HUES64 (cell line): ENCODE measurements at regions not wholly inside any gene's neighbourhood (a gene's known extent, or its start where the extent isn't known, plus 50 kb on each side); places are given as distances from the start of the nearest gene placed in this dataset.

Source experiments
- H3K27ac ChIP-seq: 2 replicates; pipeline ENCODE4 v1.7.0; 2013; ENCODE audit warnings: low read depth, low read length, inconsistent platforms
- H3K27me3 ChIP-seq: 2 replicates; pipeline ENCODE4 v1.6.1; 2013; ENCODE audit warnings: mild to moderate bottlenecking, low read length; ENCODE audit not compliant: insufficient read depth
- H3K36me3 ChIP-seq: 2 replicates; pipeline ENCODE4 v1.6.1; 2013; ENCODE audit warnings: mild to moderate bottlenecking, low read length; ENCODE audit not compliant: insufficient read depth
- H3K4me1 ChIP-seq: 2 replicates; pipeline ENCODE4 v1.6.1; 2013; ENCODE audit warnings: mild to moderate bottlenecking, low read length, moderate library complexity; ENCODE audit not compliant: insufficient read depth
- H3K4me3 ChIP-seq: 2 replicates; pipeline ENCODE4 v1.5.1; 2013; ENCODE audit warnings: mild to moderate bottlenecking, low read length, moderate library complexity
- H3K9ac ChIP-seq: 2 replicates; pipeline ENCODE4 v1.6.1; 2013; ENCODE audit warnings: mild to moderate bottlenecking, low read depth, low read length
- H3K9me3 ChIP-seq: 2 replicates; pipeline ENCODE4 v1.6.1; 2013; ENCODE audit warnings: low read depth, low read length; ENCODE audit not compliant: insufficient read depth
- WGBS: fragments of 150-250, 120-280 bp; methylation state at CpG from one replicate; pipeline ENCODE4 v1.1.7; 2013; ENCODE audit warnings: missing lambda C conversion rate; 5-methylcytosine and 5-hydroxymethylcytosine counted together

DNA sequence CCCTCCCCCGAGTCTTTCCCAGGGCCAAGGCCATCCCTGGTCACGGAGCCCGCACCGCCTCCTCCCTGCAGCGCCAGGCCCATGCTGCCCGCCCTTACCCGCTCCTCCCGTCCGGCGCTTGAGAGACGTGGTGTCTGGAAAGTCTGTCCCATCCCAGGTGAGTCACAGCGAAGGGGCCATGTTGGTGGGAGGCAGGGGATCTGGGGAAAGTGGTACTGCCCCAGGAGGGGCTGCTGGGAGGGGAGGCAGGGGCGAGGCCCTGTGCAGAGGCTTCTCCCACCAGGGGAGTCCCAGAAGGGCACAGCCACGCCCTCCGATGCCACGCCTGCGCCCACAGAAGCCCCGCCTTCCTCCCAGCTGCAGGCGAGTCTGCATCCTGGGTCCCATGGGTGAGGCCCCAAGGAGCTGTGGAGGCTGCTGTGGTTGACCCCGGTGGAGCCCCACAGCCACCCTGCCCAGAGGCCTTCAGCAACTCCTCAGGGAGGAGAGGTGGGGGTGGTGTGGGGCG, 107.0 kb upstream of the PPP1R26 start:
- no peaks in the 10 kb centered on the region for H3K9me3 ChIP-seq
- no peak overlapping the region for H3K9ac ChIP-seq
- WGBS: 94% methylated on average over 21 of the region's 21 CpGs
- H3K36me3 ChIP-seq: no peaks in the 10 kb centered on the region
- 0 out of 2 replicates have a peak, but pooled peaks cover 5% of the 10 kb centered on the region for H3K4me1 ChIP-seq
- no peak overlapping the region for H3K27ac ChIP-seq
- no peaks in the 10 kb centered on the region for H3K27me3 ChIP-seq
- H3K4me3 ChIP-seq: no peak overlapping the region

- 0 out of 2 replicates have a peak, but pooled peaks cover 5% of the 10 kb centered on the region for H3K4me1 ChIP-seq
- H3K9ac ChIP-seq: no peak overlapping the region
- 94% methylated on average over 22 of the region's 22 CpGs for WGBS
- no peak overlapping the region for H3K4me3 ChIP-seq
- no peak overlapping the region for H3K27ac ChIP-seq
- H3K9me3 ChIP-seq: no peaks in the 10 kb centered on the region
- no peaks in the 10 kb centered on the region for H3K36me3 ChIP-seq
- H3K27me3 ChIP-seq: no peaks in the 10 kb centered on the region
These were observed 106.4 kb upstream of the PPP1R26 start for GRCh38 chr9:135373151-135373685.

DNA sequence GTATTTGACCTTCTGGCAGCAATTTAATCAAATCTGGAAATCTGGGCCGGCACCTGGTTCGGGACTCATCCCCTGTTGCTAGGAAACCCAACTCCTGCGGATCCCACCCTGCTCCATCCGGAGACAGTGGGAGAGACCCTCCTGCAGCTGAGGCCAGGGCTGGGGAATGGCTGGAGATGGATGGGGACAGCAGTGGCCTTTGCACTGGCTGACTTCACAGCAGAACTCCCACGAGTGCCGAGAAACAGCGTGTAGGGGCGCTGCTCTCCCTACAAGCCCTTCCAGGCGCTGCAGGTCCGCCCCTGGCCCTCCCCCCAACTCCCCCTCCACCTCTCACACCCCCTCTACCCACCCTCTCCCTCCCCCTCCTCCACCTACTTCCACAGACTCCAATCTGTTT, 105.8 kb upstream of the PPP1R26 start:
- no peaks in the 10 kb centered on the region for H3K27me3 ChIP-seq
- WGBS: 69% methylated on average over 10 of the region's 10 CpGs
- H3K9ac ChIP-seq: no peak overlapping the region

DNA sequence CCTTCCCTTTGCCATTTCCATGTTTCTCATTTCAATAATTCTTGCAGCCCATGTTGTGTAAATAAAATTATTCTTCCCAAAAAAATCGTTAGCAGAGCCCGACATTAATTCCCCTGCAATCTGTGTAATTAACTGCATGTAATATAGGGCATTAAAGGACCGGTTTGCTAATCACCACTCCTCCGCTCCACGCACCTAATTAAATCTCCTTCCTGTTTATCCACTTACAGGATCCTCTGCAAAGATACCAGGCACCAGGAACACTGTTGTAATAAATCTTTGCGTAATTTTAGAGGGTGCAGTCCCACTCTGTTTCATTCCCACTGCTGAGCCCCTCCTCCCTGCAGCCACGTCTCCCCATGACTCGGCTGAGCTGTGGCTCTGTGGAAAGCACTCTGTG, 105.0 kb upstream of the PPP1R26 start:
- Histone ChIP-seq H3K9me3 (no peaks in the 10 kb centered on the region), H3K27ac (no peak overlapping the region), H3K4me3 (no peak overlapping the region), H3K27me3 (no peaks in the 10 kb centered on the region), H3K36me3 (no peaks in the 10 kb centered on the region), H3K9ac (no peak overlapping the region), H3K4me1 (0 out of 2 replicates have a peak, but pooled peaks cover under 1% of the 10 kb centered on the region)
- 96% methylated on average over 8 of the region's 8 CpGs for WGBS

More for the DNA sequence above, 105.8 kb upstream of the PPP1R26 start:
- Histone ChIP-seq H3K36me3 (no peaks in the 10 kb centered on the region), H3K27ac (no peak overlapping the region), H3K4me3 (no peak overlapping the region), H3K9me3 (no peaks in the 10 kb centered on the region), H3K4me1 (0 out of 2 replicates have a peak, but pooled peaks cover 5% of the 10 kb centered on the region)

DNA sequence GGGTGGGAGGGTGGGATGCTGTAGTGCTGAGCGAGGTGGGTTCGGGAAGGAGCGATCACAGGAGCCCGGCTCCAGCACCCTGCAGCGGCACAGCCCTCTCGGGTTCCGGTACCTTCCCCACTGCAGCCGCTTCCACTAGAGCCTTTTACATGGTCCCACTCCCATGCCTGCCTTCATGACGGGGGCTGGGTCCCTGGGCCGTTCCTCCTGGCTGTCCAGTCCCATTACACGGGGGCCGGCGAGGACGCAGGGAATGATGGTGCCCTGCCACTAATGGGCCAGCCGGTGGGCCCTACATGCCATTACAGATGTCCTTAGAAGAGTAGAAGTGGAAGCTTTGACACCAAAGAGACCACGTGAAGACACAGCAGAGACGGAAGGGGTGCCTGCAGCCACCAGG, 104.6 kb upstream of the PPP1R26 start:
- Histone ChIP-seq H3K27ac (no peak overlapping the region), H3K27me3 (no peaks in the 10 kb centered on the region), H3K4me1 (no peaks in the 10 kb centered on the region), H3K4me3 (no peak overlapping the region), H3K9me3 (no peaks in the 10 kb centered on the region), H3K36me3 (no peaks in the 10 kb centered on the region), H3K9ac (no peak overlapping the region)
- WGBS: 95% methylated on average over 17 of the region's 17 CpGs

DNA sequence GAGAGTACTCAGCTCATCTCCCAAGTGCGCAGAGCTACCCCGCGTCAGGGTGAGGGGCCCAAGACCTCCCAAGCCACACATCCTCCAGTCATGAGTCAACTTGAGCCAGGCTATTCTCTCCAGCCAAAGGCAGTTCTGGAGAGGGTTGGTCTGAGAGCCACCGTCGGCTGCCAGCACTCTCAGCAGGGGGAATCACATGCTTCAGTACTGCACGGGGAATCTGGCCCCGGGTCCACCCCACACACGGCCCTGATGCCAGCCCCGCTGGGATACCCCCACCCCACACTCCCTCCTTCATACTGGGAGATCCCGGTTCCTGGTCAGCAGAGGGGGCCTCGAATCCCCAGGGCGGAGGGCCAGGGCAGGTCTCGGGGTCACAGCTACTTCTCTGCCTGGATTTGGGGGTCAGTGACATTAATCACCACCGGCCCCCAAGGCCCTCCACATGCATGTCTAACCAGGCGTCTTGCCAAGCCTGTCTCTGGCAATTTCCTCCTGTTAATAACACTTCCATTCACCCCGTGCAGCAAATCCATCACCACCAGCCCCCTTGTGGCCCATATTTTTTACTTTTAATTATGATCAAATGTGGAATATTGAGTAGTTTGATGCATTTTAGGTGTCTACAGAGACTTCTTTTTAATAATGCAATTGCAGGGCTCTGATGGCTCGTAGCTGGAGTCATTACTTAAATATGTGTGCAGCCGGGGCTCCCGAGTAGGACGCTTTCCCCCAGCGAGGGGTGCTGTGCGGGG, 102.9 kb upstream of the PPP1R26 start:
- 89% methylated on average over 22 of the region's 22 CpGs for WGBS
- no peak overlapping the region for H3K27ac ChIP-seq
- no peaks in the 10 kb centered on the region for H3K9me3 ChIP-seq
- H3K27me3 ChIP-seq: no peaks in the 10 kb centered on the region
- H3K36me3 ChIP-seq: no peaks in the 10 kb centered on the region
- no peaks in the 10 kb centered on the region for H3K4me1 ChIP-seq
- H3K9ac ChIP-seq: no peak overlapping the region
- no peak overlapping the region for H3K4me3 ChIP-seq

GRCh38 chr9:135377431-135377830, 102.2 kb upstream of the PPP1R26 start:
- no peaks in the 10 kb centered on the region for H3K9me3 ChIP-seq
- no peak overlapping the region for H3K27ac ChIP-seq
- H3K9ac ChIP-seq: no peak overlapping the region
- no peaks in the 10 kb centered on the region for H3K27me3 ChIP-seq
- no peak overlapping the region for H3K4me3 ChIP-seq
- 92% methylated on average over 12 of the region's 12 CpGs for WGBS
- H3K36me3 ChIP-seq: no peaks in the 10 kb centered on the region
- H3K4me1 ChIP-seq: no peaks in the 10 kb centered on the region

GRCh38 chr9:135378751-135379150, 100.8 kb upstream of the PPP1R26 start:
- no peaks in the 10 kb centered on the region for H3K9me3 ChIP-seq
- H3K27ac ChIP-seq: no peak overlapping the region
- no peaks in the 10 kb centered on the region for H3K4me1 ChIP-seq
- H3K36me3 ChIP-seq: no peaks in the 10 kb centered on the region
- H3K4me3 ChIP-seq: no peak overlapping the region
- no peak overlapping the region for H3K9ac ChIP-seq
- H3K27me3 ChIP-seq: no peaks in the 10 kb centered on the region
- WGBS: 92% methylated on average over 15 of the region's 15 CpGs

DNA sequence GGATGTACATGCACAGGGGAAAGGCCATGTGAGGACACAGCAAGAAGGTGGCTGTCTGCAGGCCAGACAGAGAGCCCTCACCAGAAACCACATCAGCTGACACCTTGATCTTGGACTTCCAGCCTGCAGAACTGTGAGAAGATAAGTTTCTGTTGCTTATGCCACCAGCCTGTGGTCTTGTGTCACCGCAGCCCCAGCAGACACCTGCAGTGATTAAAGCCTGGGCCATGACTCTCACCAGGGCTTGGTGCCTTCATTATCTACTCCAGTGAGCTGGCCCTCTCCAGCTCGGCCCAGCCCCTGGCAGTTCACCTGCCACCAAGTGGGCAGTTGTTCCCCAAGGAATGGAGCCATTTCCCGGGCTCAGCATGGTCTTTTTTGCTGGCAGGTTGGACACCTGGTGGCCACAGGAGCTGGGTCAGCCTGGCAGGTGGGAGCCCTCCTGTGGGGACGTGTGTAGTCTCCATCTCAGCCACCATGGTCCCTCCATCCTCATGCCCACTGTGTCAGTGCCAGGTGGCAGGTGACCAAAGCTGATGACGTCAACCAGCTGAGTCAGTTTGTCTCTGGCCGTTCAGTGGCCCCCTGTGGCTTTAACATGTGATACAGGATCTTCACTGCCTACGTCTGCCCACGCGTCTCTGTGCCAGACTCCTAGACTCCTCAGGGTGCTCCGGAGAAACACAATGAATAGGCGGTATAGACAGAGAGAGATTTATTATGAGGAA, 99.9 kb upstream of the PPP1R26 start:
- H3K9me3 ChIP-seq: no peaks in the 10 kb centered on the region
- no peak overlapping the region for H3K9ac ChIP-seq
- no peaks in the 10 kb centered on the region for H3K36me3 ChIP-seq
- H3K4me3 ChIP-seq: no peak overlapping the region
- H3K27ac ChIP-seq: no peak overlapping the region
- WGBS: 94% methylated on average over 11 of the region's 11 CpGs
- H3K4me1 ChIP-seq: no peaks in the 10 kb centered on the region
- no peaks in the 10 kb centered on the region for H3K27me3 ChIP-seq

- no peaks in the 10 kb centered on the region for H3K27me3 ChIP-seq
- H3K27ac ChIP-seq: no peak overlapping the region
- WGBS: 94% methylated on average over 17 of the region's 17 CpGs
- H3K9me3 ChIP-seq: no peaks in the 10 kb centered on the region
- no peaks in the 10 kb centered on the region for H3K4me1 ChIP-seq
- no peak overlapping the region for H3K4me3 ChIP-seq
- no peak overlapping the region for H3K9ac ChIP-seq
- no peaks in the 10 kb centered on the region for H3K36me3 ChIP-seq
These were observed 99.1 kb upstream of the PPP1R26 start for GRCh38 chr9:135380311-135380960.
